ENCODE measurements at regions not wholly inside any gene's neighbourhood (a gene's known extent, or its start where the extent isn't known, plus 50 kb on each side); places are given as distances from the start of the nearest gene placed in this dataset.

DNA sequence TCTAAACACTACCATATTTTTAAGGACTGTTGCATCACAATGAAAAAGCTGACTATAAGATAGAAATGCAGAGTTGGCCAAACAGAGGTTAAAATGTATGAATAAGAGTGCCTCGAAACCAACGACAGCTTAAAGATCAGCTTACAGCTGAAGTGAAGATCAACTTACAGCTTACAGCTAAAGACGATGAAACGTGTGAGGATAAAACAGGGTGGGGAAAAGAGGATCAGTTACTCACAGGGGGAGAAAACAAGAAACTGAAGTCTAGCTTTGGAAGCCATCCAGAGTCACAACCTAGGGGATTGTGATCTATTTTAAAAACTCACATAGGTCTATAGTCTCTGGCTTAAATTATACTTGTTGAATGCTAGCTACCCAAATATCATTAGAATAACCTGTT is 220.0 kb downstream of the SNCAIP start:
- H3K4me1 ChIP-seq = no peaks in the 10 kb centered on the region
- no peak overlapping the region for H3K27ac ChIP-seq
- no peak for TF ChIP-seq CTCF (IDR thresholded peaks at IDR 0.05)
- intact Hi-C loops (cut with DNase I) = no loop called here
- DNase-seq = no peak
- no peaks in the 10 kb centered on the region for H3K36me3 ChIP-seq
- no peaks in the 10 kb centered on the region for H3K9me3 ChIP-seq
- no peak overlapping the region for H3K9ac ChIP-seq (ENCODE audit: low read depth in 2 of 2, low read length in 2 of 2)
- H3K4me3 ChIP-seq = no peak overlapping the region
- H3K27me3 ChIP-seq = no peaks in the 10 kb centered on the region

DNA sequence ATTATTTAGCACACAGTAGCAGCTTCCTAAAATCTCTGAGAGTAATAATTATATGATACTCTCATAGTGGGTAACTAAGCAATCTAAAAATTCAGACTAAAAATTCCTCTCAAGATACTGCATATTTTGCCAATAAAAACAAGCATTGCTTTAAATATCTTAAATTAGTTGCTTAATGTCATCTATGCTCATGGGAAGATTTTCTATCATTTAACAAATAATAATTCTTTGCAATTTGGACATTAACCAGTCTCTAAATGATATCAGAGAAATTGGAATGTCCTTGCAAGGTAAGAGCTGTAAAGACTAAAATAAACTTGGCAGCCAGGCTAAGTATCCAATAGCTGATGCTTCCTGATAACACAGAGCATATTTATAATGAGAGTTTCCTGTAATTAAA is 221.8 kb downstream of the SNCAIP start:
- no peak for TF ChIP-seq CTCF (IDR thresholded peaks at IDR 0.05)
- intact Hi-C loops (cut with DNase I) = no loop called here
- H3K9ac ChIP-seq (ENCODE audit: low read depth in 2 of 2, low read length in 2 of 2) = no peak overlapping the region

GRCh38 chr5:122534829-122535228 is 222.8 kb downstream of the SNCAIP start:
- Histone ChIP-seq H3K27me3 (no peaks in the 10 kb centered on the region), H3K4me1 (no peaks in the 10 kb centered on the region), H3K9ac (ENCODE audit: low read depth in 2 of 2, low read length in 2 of 2) (no peak overlapping the region), H3K27ac (no peak overlapping the region), H3K36me3 (no peaks in the 10 kb centered on the region), H3K9me3 (no peaks in the 10 kb centered on the region), H3K4me3 (no peak overlapping the region)
- TF ChIP-seq CTCF (IDR thresholded peaks at IDR 0.05) = no peak
- intact Hi-C loops (cut with DNase I) = no loop called here
- no peak for DNase-seq

More for the DNA sequence above, 221.8 kb downstream of the SNCAIP start:
- no peaks in the 10 kb centered on the region for H3K36me3 ChIP-seq
- no peaks in the 10 kb centered on the region for H3K27me3 ChIP-seq
- no peaks in the 10 kb centered on the region for H3K9me3 ChIP-seq
- no peak overlapping the region for H3K4me3 ChIP-seq
- no peak overlapping the region for H3K27ac ChIP-seq
- no peaks in the 10 kb centered on the region for H3K4me1 ChIP-seq
- DNase-seq = no peak

DNA sequence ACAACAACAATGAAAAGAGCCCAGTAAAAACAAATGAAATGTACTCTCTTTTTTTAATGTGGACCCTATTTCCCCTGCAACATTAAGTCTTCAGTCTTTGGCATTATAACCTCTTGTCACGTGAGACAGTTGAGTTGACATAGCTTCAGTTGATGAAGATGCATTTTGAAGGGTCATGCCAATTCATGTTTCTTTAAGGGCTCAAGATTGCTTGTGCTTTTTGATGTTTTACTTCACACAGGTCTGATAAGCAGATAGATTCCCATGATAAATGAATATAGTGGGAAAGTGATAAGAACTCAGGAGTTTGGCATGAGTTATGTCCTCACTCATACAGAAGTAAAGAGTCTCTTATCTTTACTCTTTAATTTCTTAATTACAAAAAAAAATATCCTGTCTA is 229.4 kb downstream of the SNCAIP start:
- no peaks in the 10 kb centered on the region for H3K9me3 ChIP-seq
- no peaks in the 10 kb centered on the region for H3K27me3 ChIP-seq
- no peaks in the 10 kb centered on the region for H3K36me3 ChIP-seq
- DNase-seq = no peak
- H3K9ac ChIP-seq (ENCODE audit: low read depth in 2 of 2, low read length in 2 of 2) = no peak overlapping the region
- intact Hi-C loops (cut with DNase I) = no loop called here
- no peak for TF ChIP-seq CTCF (IDR thresholded peaks at IDR 0.05)
- no peak overlapping the region for H3K27ac ChIP-seq
- no peak overlapping the region for H3K4me3 ChIP-seq
- H3K4me1 ChIP-seq = no peaks in the 10 kb centered on the region

GRCh38 chr5:122545986-122546385 is 228.9 kb upstream of the SNX2 start:
- H3K4me1 ChIP-seq = no peaks in the 10 kb centered on the region
- H3K36me3 ChIP-seq = no peaks in the 10 kb centered on the region
- H3K9me3 ChIP-seq = no peaks in the 10 kb centered on the region
- intact Hi-C loops (cut with DNase I) = no loop called here
- no peaks in the 10 kb centered on the region for H3K27me3 ChIP-seq
- no peak overlapping the region for H3K4me3 ChIP-seq
- no peak overlapping the region for H3K9ac ChIP-seq (ENCODE audit: low read depth in 2 of 2, low read length in 2 of 2)
- H3K27ac ChIP-seq = no peak overlapping the region
- DNase-seq = no peak
- no peak for TF ChIP-seq CTCF (IDR thresholded peaks at IDR 0.05)

DNA sequence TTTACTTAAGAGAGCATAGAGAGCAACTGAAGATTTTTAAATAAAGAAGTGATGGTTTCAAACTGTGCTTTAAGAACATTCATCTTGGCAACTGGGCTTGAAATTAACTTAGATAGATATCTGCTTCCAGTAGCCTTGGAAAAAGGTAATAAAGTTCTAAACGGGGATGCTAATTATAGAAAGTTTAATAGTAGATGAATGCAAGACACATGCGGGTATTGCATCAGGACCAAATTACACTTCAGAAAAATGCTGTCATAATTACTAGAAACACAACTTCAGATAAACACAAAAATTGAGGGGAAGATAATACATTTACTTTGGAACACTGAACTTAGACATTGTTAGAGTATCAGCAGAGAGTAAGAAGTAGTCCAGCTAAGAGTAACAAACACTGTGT is 227.7 kb upstream of the SNX2 start:
- Histone ChIP-seq H3K4me1 (no peaks in the 10 kb centered on the region), H3K27ac (no peak overlapping the region), H3K9me3 (no peaks in the 10 kb centered on the region), H3K27me3 (no peaks in the 10 kb centered on the region), H3K9ac (ENCODE audit: low read depth in 2 of 2, low read length in 2 of 2) (no peak overlapping the region), H3K4me3 (no peak overlapping the region), H3K36me3 (no peaks in the 10 kb centered on the region)
- no peak for DNase-seq
- no peak for TF ChIP-seq CTCF (IDR thresholded peaks at IDR 0.05)
- intact Hi-C loops (cut with DNase I) = no loop called here

Measured in colonic mucosa (tissue), 4 donors.